CD4-positive, alpha-beta T cell treated with Interferon gamma for 1 hour (primary cell): ENCODE measurements at regions not wholly inside any gene's neighbourhood (a gene's known extent, or its start where the extent isn't known, plus 50 kb on each side); places are given as distances from the start of the nearest gene placed in this dataset.
"Not testable (repeated sequence)": the region's sequence is repeated elsewhere in the genome, so short reads cannot be mapped to it uniquely, and the experiment has no call there.

Experiments
- DNase-seq: peaks from one replicate; pipeline ENCODE4 v3.0.0-alpha.2; 2020

DNA sequence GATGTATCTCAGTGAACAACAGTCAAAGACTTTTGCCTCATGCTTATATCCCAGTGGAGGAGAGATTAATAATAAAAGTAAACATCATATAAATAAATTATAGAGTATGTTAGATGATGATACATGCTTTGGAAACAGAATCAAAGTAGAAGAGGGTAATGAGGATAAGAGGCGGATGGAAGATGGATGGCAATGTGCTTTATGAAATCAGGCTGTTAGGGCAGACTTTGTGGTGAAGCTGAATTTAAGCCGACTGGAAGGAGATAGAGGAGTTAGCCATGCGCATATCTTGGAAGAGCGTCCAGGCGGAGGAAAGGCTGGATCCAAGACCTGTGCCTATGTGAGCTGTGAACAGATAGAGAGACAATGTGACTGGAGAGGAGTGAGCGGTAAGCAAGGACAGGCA, 74.9 kb upstream of the GUCY1A1 start:
- no peak for DNase-seq

DNA sequence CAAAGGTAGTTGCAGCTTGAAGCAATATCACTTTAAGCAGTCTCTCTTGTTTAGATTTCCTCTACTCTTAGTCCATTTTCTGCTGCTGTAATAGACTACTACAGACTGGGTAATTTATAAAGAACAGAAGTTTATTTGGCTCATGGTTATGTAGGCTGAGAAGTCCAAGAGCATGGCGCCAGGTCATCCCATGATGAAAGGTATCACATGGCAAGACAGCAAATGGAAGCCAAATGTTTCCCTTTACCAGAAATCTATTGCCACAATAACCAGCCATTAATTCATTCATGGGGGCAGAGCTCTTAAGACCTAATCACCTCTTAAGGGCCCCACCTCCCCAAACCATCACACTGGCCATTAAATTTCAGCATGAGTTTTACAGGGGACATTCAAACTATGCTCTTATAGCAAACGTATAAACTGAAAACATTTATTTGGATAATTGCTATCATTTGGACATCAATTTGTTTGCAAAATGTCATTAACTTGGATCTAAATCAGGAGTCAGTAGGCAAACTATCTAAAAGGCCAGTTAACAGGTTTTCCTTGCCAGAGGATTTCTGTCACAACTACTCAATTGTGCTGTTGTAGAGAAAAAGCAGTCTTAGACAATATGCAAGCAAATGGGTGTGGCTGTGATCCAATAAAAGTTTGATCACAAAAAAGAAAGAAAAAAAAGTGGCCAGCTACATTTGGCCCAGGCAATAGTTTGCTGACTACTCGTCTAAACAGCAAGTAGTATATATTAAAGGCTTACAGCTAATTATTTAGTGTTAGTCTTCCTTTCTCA, 75.7 kb upstream of the GUCY1A1 start:
- DNase-seq = no peak

DNA sequence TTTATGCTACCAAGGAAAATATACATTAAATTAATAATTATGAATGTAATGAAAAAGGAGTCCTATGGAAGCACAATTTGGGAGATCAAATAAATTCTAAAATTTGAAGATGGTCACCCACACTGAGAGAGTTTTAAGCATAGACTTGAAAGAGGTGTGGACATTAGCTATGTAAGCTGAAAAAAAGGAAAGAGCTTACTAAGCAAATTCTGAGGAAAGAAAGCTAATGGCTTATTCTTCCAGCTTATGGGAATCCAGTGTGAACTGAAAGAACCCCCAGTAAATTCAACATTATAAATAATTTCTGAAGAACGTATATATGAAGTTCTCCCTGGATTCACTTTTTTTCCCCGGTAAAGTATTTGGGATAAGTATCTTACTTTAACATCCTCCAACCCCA, 78.2 kb upstream of the GUCY1A1 start:
- no peak for DNase-seq

GRCh38 chr4:155587766-155588165, 78.9 kb upstream of the GUCY1A1 start:
- DNase-seq = no peak

DNA sequence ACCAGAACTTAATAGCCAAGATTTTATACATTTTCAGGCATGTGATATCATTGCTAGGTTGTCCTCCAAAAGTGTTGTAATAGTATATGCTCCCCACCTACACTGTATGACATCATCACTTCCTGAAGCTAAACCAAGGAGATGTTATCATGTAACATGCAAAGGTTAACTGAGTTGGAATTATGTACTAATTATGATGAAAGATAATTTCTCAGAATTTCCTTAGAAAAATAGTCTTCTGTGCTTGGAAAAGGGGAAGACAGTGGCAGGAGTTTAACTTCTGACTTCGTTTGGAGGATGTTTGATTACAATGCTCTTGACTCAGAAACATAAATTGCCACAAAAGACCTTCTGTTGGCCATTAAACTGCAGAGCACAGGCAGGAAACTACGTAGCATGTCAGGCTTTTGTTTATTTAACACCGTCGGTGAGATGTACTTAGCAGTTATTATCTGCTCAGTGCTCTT, 83.6 kb upstream of the GUCY1A1 start:
- no peak for DNase-seq

DNA sequence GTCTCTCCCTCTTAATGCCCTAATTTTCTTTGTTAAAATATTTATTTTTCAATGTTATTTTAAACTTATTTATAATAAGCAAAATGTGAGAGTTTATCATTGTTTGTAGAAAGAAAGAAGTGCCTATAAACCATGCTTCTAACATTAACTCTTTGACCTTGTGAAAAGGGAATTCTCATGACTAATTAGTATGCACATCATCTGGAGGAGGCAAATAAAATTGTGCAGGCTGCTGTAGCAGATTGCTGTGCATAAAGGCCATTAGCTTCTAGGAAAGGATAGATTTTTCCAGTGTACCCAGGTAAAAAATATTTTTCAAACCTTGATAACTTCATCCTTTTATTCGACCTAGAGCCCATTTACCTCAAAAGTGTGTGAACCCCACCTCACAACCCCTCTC, 84.6 kb upstream of the GUCY1A1 start:
- DNase-seq = no peak

DNA sequence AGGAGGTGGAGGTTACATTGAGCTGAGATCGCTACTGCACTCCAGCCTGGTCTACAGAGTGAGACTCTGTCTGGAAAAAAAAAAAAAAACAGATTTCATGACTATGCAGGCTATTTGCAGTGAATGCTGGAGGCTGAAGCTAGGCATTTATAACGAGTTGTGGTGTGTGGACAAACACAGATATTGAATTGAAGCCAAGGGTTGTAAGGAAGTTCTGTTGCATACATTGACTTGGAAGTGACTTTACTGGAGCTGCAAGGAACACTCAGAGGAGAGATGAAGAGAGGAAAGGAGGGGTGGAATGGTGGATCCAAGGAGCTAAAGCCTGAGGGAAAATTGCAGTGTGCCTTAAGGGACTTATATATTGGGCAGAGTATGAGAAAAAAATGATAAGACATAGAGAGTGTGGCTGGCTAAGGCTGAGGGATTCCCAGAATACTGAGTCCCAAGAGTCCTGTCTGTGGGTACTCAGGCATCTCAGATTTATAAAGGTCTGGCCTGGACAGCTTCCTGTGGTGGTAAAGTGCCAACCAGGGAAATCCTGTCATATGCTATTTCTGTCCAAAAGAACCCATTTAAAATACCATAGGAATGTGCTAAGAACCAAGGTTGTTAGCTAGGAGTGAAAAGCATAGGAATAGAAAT, 87.8 kb upstream of the GUCY1A1 start:
- DNase-seq = no peak

DNA sequence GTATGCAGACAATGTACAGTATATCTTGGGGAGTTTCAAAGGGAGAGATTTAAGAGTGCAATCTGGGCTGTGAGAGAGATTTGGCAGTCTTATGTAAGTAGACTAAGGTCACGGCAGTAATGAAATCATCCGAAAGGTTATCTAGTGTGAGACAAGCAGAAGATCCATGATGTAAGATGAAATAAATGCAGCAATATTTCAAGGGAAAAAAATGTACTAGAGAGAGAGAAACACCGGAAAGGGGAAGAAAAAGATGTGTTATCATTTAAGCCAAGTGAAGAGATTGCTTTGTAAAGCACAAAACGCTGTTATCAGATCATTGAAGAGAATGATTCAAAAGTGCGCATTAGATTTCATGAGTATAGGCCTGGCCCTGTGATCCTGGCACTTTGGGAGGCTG, 88.4 kb upstream of the GUCY1A1 start:
- DNase-seq = no peak

GRCh38 chr4:155574329-155574728, 92.3 kb upstream of the GUCY1A1 start:
- not testable (repeated sequence) for DNase-seq

GRCh38 chr4:155573126-155573525, 93.5 kb upstream of the GUCY1A1 start:
- DNase-seq = no peak

GRCh38 chr4:155572106-155572703, 94.4 kb upstream of the GUCY1A1 start:
- DNase-seq = no peak

GRCh38 chr4:155571184-155571944, 95.3 kb upstream of the GUCY1A1 start:
- no peak for DNase-seq

DNA sequence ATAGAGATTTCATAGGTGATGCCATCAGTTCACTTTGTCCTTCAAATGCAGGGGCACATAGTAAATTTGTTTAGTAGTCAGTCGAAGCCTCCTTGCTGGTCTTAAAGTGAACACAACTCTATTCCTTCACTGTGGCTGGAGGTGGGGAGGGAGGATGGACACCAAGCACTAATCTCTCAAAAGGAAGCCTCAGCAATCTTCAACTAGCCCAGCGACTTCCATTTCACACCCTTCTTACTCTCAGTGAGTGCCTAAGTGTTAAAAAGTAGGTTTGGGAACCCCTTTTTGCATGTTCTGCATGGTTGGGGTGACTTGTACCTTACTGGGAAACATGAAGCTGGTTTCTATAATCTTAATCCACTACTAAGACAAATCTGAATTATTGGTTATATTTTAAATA, 96.0 kb upstream of the GUCY1A1 start:
- no peak for DNase-seq

- no peak for DNase-seq
Measured at GRCh38 chr4:155569960-155570515, 96.6 kb upstream of the GUCY1A1 start.

- DNase-seq = no peak
Measured at GRCh38 chr4:155569471-155569870, 97.2 kb upstream of the GUCY1A1 start.

DNA sequence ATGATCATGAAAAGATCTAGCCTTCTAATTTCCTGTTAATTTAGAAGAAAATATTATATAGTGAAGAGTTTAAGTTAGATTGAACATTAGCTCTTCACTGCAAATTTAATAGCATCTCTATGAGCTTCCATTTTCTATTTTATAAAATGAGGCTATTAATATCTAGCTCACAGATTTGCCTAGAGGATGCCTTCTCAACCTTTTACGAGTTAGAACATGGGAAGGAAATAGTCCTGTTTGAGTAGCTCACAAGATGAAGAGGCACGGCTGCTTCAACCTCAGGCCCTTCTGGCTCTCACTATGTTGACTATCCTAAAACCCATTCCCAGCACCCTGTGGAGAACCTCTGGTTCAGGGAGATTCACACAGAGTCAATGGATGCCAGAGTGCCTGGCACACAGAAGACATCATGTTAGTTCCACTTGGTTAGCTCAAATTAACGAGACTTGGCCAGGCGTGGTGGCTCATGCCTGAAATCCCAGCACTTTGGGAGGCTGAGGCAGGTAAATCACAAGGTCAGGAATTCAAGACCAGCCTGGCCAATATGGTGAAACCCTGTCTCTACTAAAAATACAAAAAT, 97.9 kb upstream of the GUCY1A1 start:
- DNase-seq = no peak

GRCh38 chr4:155566354-155566753, 100.3 kb upstream of the GUCY1A1 start:
- no peak for DNase-seq

- DNase-seq = no peak
Measured at GRCh38 chr4:155565776-155566175, 100.9 kb upstream of the GUCY1A1 start.

DNA sequence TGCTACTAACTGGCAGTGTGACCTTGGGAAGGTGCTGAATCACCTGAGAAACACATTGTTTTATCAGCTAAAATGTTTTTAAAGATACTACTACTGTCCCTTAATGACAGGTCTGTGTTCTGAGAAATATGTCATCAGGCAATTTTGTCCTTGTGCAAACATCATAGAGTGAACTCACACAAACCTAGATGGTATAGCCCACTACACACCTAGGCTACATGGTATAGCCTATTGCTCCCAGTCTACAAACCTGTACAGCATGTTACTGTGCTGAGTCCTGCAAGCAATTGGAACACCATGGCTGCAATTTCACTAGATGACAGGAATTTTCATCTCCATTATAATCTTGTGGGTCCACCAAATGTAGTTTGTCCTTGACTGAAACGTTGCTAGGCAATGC, 101.3 kb upstream of the GUCY1A1 start:
- no peak for DNase-seq

GRCh38 chr4:155564880-155565279, 101.8 kb upstream of the GUCY1A1 start:
- DNase-seq = no peak

- no peak for DNase-seq
Measured at GRCh38 chr4:155564086-155564485, 102.6 kb upstream of the GUCY1A1 start.

DNA sequence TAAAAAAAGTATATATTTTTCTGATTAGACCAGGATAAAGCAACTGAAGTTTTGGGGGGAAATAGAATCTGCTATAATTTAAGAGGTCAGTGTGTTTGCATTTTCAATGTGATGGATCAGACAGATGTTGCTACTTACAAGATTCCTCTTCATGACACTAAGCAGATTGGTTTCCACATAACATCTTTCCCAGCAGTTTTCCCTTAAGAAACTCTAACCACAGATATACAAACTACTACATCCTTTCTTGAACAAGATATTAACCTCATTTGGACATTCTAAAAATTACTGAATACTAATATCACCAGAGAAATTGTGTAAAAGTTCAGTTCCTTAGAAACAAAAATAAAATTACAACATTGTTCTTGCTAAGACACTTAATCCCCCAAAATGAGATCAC, 106.7 kb upstream of the GUCY1A1 start:
- no peak for DNase-seq

- no peak for DNase-seq
Measured at GRCh38 chr4:155552180-155552579, 114.5 kb upstream of the GUCY1A1 start.
